Activated naive CD4-positive, alpha-beta T cell treated with anti-CD3 and anti-CD28 coated beads, Interleukin-2, amount 50 U/mL, for 72 hours (primary cell): ENCODE measurements at regions not wholly inside any gene's neighbourhood (a gene's known extent, or its start where the extent isn't known, plus 50 kb on each side); places are given as distances from the start of the nearest gene placed in this dataset.

Source experiments
- ATAC-seq, 2 donors: fragments of 150-1000 bp; cut with Tn5 transposase; 2 replicates each; pipeline ENCODE4 v1.10.0; 2021; ENCODE audit warnings: mild to moderate bottlenecking in 2 of 2, moderate library complexity in 2 of 2
- DNase-seq, 2 donors: peaks; one replicate each; pipeline ENCODE4 v3.0.0; 2021 to 2022; ENCODE audit warnings: low spot score in 2 of 2
- H3K27ac Mint-ChIP-seq, 2 donors: one replicate each; pipeline ENCODE4 v1.8.0; 2022; ENCODE audit warnings: mild to moderate bottlenecking in 2 of 2, mixed read lengths in 2 of 2
- H3K36me3 Mint-ChIP-seq, 2 donors: one replicate each; pipeline ENCODE4 v1.8.0; 2022; ENCODE audit warnings: mixed read lengths in 2 of 2
- H3K9me3 Mint-ChIP-seq, 2 donors: one replicate each; pipeline ENCODE4 v1.8.0; 2022; ENCODE audit warnings: mixed read lengths in 2 of 2

- H3K9me3 Mint-ChIP-seq: peaks cover 0 to 4% of the 10 kb centered on the region in 2 donors
- no peak for DNase-seq
- no peak overlapping the region for H3K27ac Mint-ChIP-seq
- no peak for ATAC-seq
- peaks cover 0 to 4% of the 10 kb centered on the region in 2 donors for H3K36me3 Mint-ChIP-seq
These were observed 116.3 kb downstream of the ADTRP start for GRCh38 chr6:11662323-11662722.

- Mint-ChIP-seq H3K27ac (no peak overlapping the region), H3K9me3 (peaks cover 0 to 4% of the 10 kb centered on the region in 2 donors), H3K36me3 (peaks cover 0 to 4% of the 10 kb centered on the region in 2 donors)
- DNase-seq (no peak), ATAC-seq (no peak)
These were observed 115.1 kb downstream of the ADTRP start for GRCh38 chr6:11663519-11663918.
